GM23248 (cell line): ENCODE measurements at regions not wholly inside any gene's neighbourhood (a gene's known extent, or its start where the extent isn't known, plus 50 kb on each side); places are given as distances from the start of the nearest gene placed in this dataset.

ENCODE experiments used
- DNase-seq: peaks from one replicate; pipeline ENCODE4 v3.0.0-alpha.2; 2015
- H2AFZ ChIP-seq: fragments of 200-600 bp; sonication (generic); 2 replicates; pipeline ENCODE4 v1.6.1; 2016; ENCODE audit warnings: antibody characterized with exemption
- H3F3A ChIP-seq: fragments of 200-600 bp; sonication (generic); 2 replicates; pipeline ENCODE4 v1.6.1; 2016; ENCODE audit warnings: mild to moderate bottlenecking, antibody characterized with exemption, mixed run types; ENCODE audit not compliant: insufficient read depth
- H3K27ac ChIP-seq: fragments of 200-600 bp; sonication (generic); 2 replicates; pipeline ENCODE4 v1.5.1; 2016; ENCODE audit warnings: mild to moderate bottlenecking
- H3K27me3 ChIP-seq: fragments of 200-600 bp; sonication (generic); replicated peaks from 2 replicates; pipeline ENCODE4 v1.6.1; 2016; ENCODE audit warnings: mild to moderate bottlenecking; ENCODE audit not compliant: insufficient read depth
- H3K36me3 ChIP-seq: fragments of 200-600 bp; sonication (generic); 2 replicates; pipeline ENCODE4 v1.6.1; 2016; ENCODE audit warnings: low read depth, mild to moderate bottlenecking
- H3K4me1 ChIP-seq: fragments of 200-600 bp; sonication (generic); 2 replicates; pipeline ENCODE4 v1.6.1; 2016; ENCODE audit warnings: mild to moderate bottlenecking; ENCODE audit not compliant: insufficient read depth
- H3K4me2 ChIP-seq: fragments of 200-600 bp; sonication (generic); one replicate; pipeline ENCODE4 v1.6.1; 2016; ENCODE audit warnings: mild to moderate bottlenecking; ENCODE audit not compliant: unreplicated experiment
- H3K4me3 ChIP-seq: fragments of 200-600 bp; sonication (generic); 2 replicates; pipeline ENCODE4 v1.5.1; 2016; ENCODE audit warnings: mild to moderate bottlenecking
- H3K79me2 ChIP-seq: fragments of 200-600 bp; sonication (generic); 2 replicates; pipeline ENCODE4 v1.6.1; 2016; ENCODE audit warnings: mild to moderate bottlenecking; ENCODE audit not compliant: insufficient read depth
- H3K9ac ChIP-seq: fragments of 200-600 bp; sonication (generic); 2 replicates; pipeline ENCODE4 v1.6.1; 2016; ENCODE audit warnings: mild to moderate bottlenecking
- H3K9me2 ChIP-seq: fragments of 200-600 bp; sonication (generic); 2 replicates; pipeline ENCODE4 v1.6.1; 2016; ENCODE audit warnings: mixed run types, mild to moderate bottlenecking, moderate library complexity; ENCODE audit not compliant: insufficient read depth
- H3K9me3 ChIP-seq: fragments of 200-600 bp; sonication (generic); one replicate; pipeline ENCODE4 v1.6.1; 2017; ENCODE audit warnings: low read depth
- H4K20me1 ChIP-seq: fragments of 200-600 bp; sonication (generic); 2 replicates; pipeline ENCODE4 v1.6.0; 2016; ENCODE audit not compliant: insufficient read depth
- EZH2 ChIP-seq: fragments of 200-600 bp; sonication (generic); IDR thresholded peaks from 2 replicates; pipeline ENCODE4 v1.6.1; 2018; ENCODE audit warnings: antibody characterized with exemption, mild to moderate bottlenecking; ENCODE audit not compliant: insufficient read depth, poor library complexity, severe bottlenecking
- EZH2phosphoT487 ChIP-seq: fragments of 200-600 bp; sonication (generic); IDR thresholded peaks from 2 replicates; pipeline ENCODE4 v1.6.1; 2018; ENCODE audit warnings: antibody characterized with exemption, moderate library complexity, mild to moderate bottlenecking, low read depth; ENCODE audit not compliant: insufficient read depth
- WGBS, 2 experiments: methylation state at CpG; one replicate each; pipeline ENCODE4 v1.1.6; 2015 to 2017; ENCODE audit warnings: low lambda C conversion rate in 2 of 2, low coverage in 1 of 2; ENCODE audit errors: missing lambda C conversion rate in 2 of 2; 5-methylcytosine and 5-hydroxymethylcytosine counted together
- in situ Hi-C: fragments of 300-500 bp; cut with MboI; formaldehyde crosslinking; loops from 2 replicates; pipeline ENCODE4 v1.15.0; 2020

- no peaks in the 10 kb centered on the region for H4K20me1 ChIP-seq
- DNase-seq: no peak
- H3K27ac ChIP-seq: no peak overlapping the region
- no peak overlapping the region for H2AFZ ChIP-seq
- no peaks in the 10 kb centered on the region for H3K4me1 ChIP-seq
- no peaks in the 10 kb centered on the region for H3F3A ChIP-seq
- no peaks in the 10 kb centered on the region for H3K27me3 ChIP-seq
- H3K79me2 ChIP-seq: no peaks in the 10 kb centered on the region
- no peaks in the 10 kb centered on the region for H3K9me2 ChIP-seq
- no peak for TF ChIP-seq EZH2
- no peak for TF ChIP-seq EZH2phosphoT487
- H3K4me3 ChIP-seq: no peak overlapping the region
- in situ Hi-C loops: no loop called here
- H3K36me3 ChIP-seq: no peaks in the 10 kb centered on the region
- no peak overlapping the region for H3K4me2 ChIP-seq
- WGBS, 2 experiments: 17 to 29% methylated on average over 8 of the region's 8 CpGs
- no peak overlapping the region for H3K9ac ChIP-seq
- H3K9me3 ChIP-seq: no peaks in the 10 kb centered on the region
Measured at GRCh38 chr2:126307740-126308139, 348.2 kb upstream of the GYPC start.

DNA sequence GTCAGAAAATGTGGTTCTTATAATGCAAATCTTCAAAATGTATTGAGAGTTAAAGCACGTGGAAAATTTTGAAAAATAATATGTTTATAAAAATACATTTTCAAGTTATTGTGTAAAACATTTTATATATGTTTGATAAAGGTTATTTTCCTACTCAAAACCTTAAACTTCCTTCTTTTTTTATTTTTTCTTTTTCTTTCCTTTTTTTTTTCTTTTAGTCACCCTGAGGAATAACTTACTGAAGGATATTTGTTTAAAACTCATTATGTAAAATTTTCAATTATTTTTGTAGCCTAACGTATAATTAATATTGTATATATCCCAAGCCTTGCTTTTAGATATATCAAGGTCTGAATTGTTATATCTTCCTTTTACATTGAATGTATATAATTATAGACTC lies 346.8 kb upstream of the GYPC start:
- WGBS, 2 experiments: 25 to 32% methylated on average over 2 of the region's 2 CpGs
- H2AFZ ChIP-seq: no peak overlapping the region
- in situ Hi-C loops: no loop called here
- H3K79me2 ChIP-seq: no peaks in the 10 kb centered on the region
- no peaks in the 10 kb centered on the region for H3K4me1 ChIP-seq
- H3K9me3 ChIP-seq: no peaks in the 10 kb centered on the region
- TF ChIP-seq EZH2: no peak
- no peak for TF ChIP-seq EZH2phosphoT487
- H3K36me3 ChIP-seq: no peaks in the 10 kb centered on the region
- no peak overlapping the region for H3K9ac ChIP-seq
- no peak overlapping the region for H3K4me3 ChIP-seq
- H3K9me2 ChIP-seq: no peaks in the 10 kb centered on the region
- H4K20me1 ChIP-seq: no peaks in the 10 kb centered on the region
- no peak overlapping the region for H3K4me2 ChIP-seq
- no peaks in the 10 kb centered on the region for H3K27me3 ChIP-seq
- H3K27ac ChIP-seq: no peak overlapping the region
- no peaks in the 10 kb centered on the region for H3F3A ChIP-seq
- DNase-seq: no peak

DNA sequence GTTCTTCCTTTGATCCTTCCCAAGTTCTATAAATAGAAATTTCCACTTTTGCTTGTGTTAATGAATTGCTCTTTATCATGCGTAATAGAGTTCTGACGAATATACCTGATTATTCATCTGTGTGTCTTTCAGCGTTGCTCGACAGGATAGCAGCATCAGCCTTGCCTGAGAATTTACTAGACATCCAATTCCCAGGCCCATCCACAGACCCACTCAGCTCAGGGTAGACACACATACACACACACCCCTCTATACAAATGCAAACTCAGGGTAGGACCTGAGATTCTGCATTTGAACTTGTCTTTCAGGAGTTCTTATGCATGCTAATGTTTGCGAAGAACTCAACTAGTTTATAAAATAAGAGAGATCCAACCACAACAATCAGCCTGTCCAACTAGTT lies 343.4 kb upstream of the GYPC start:
- 33 to 43% methylated on average over 5 of the region's 5 CpGs for WGBS, 2 experiments
- in situ Hi-C loops: no loop called here

GRCh38 chr2:126315828-126316227 lies 340.1 kb upstream of the GYPC start:
- Histone ChIP-seq H2AFZ (no peak overlapping the region), H3K9me3 (no peaks in the 10 kb centered on the region), H3K9me2 (no peaks in the 10 kb centered on the region), H3K9ac (no peak overlapping the region), H3F3A (no peaks in the 10 kb centered on the region), H3K4me3 (no peak overlapping the region), H4K20me1 (no peaks in the 10 kb centered on the region), H3K79me2 (no peaks in the 10 kb centered on the region), H3K4me1 (no peaks in the 10 kb centered on the region), H3K36me3 (no peaks in the 10 kb centered on the region), H3K4me2 (no peak overlapping the region), H3K27ac (no peak overlapping the region), H3K27me3 (no peaks in the 10 kb centered on the region)
- in situ Hi-C loops: no loop called here
- peak; percentile 1 for DNase-seq
- WGBS, 2 experiments: 0 to 2% methylated on average over 1 of the region's 1 CpG
- TF ChIP-seq EZH2phosphoT487 (no peak), EZH2 (no peak)

More for the DNA sequence above, 343.4 kb upstream of the GYPC start:
- DNase-seq: no peak
- Histone ChIP-seq H3K9ac (no peak overlapping the region), H3K27ac (no peak overlapping the region), H3K4me3 (no peak overlapping the region), H3K4me2 (no peak overlapping the region), H3K36me3 (no peaks in the 10 kb centered on the region), H3K79me2 (no peaks in the 10 kb centered on the region), H4K20me1 (no peaks in the 10 kb centered on the region), H3F3A (no peaks in the 10 kb centered on the region), H3K4me1 (no peaks in the 10 kb centered on the region), H3K9me2 (no peaks in the 10 kb centered on the region), H3K27me3 (no peaks in the 10 kb centered on the region), H2AFZ (no peak overlapping the region), H3K9me3 (no peaks in the 10 kb centered on the region)
- TF ChIP-seq EZH2phosphoT487 (no peak), EZH2 (no peak)

DNA sequence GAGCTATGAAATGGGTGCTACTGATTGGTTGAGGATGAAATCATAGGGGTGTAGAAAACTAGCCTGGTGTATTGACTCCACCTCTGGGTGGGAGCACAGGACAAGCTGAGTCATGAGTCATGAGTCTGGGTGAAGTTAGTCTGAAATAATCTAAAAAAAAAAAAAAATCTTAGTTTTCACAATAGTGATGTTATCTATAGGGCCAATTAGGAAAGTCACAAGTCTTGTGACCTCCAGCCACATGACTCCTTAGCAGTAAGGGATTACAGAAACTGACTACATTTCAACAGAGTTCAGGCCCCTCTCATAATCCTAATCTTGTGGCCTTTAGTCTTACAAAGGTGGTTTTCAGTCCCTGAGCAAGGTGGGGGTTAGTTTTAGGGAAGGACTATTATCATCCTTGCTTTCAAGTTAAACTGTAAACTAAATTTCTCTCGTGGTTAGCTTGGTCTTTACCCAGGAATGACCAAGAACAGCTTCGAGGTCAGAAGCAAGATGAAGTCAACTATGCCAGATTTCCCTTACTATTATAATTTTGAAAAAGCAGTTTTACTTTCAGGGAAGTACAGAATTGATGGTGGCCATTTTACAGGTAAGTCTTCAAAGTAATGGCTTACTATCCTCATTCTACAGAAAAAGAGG lies 338.0 kb upstream of the GYPC start:
- no peaks in the 10 kb centered on the region for H3K27me3 ChIP-seq
- H3K4me2 ChIP-seq: no peak overlapping the region
- TF ChIP-seq EZH2phosphoT487: no peak
- TF ChIP-seq EZH2: no peak
- no peaks in the 10 kb centered on the region for H3K9me3 ChIP-seq
- 1 to 3% methylated on average over 2 of the region's 2 CpGs for WGBS, 2 experiments
- H4K20me1 ChIP-seq: no peaks in the 10 kb centered on the region
- no peak for DNase-seq
- H3K36me3 ChIP-seq: no peaks in the 10 kb centered on the region
- H2AFZ ChIP-seq: no peak overlapping the region
- no peak overlapping the region for H3K27ac ChIP-seq
- H3F3A ChIP-seq: no peaks in the 10 kb centered on the region
- no peaks in the 10 kb centered on the region for H3K4me1 ChIP-seq
- H3K9me2 ChIP-seq: no peaks in the 10 kb centered on the region
- no peak overlapping the region for H3K9ac ChIP-seq
- H3K4me3 ChIP-seq: no peak overlapping the region
- in situ Hi-C loops: no loop called here
- no peaks in the 10 kb centered on the region for H3K79me2 ChIP-seq
